ENCODE measurements at regions not wholly inside any gene's neighbourhood (a gene's known extent, or its start where the extent isn't known, plus 50 kb on each side); places are given as distances from the start of the nearest gene placed in this dataset.
"Not testable (repeated sequence)": the region's sequence is repeated elsewhere in the genome, so short reads cannot be mapped to it uniquely, and the experiment has no call there.

GRCh38 chr3:30297112-30297511, 309.3 kb upstream of the TGFBR2 start:
- no peak for DNase-seq (ENCODE audit: low read depth in 2 of 2)

GRCh38 chr3:30299674-30300385, 306.6 kb upstream of the TGFBR2 start:
- no peak for DNase-seq (ENCODE audit: low read depth in 2 of 2)

- DNase-seq (ENCODE audit: low read depth in 2 of 2): no peak
Measured at GRCh38 chr3:30300809-30301208, 305.6 kb upstream of the TGFBR2 start.

- DNase-seq (ENCODE audit: low read depth in 2 of 2): no peak
Measured at GRCh38 chr3:30302027-30302426, 304.4 kb upstream of the TGFBR2 start.

GRCh38 chr3:30303770-30304169, 302.6 kb upstream of the TGFBR2 start:
- no peak for DNase-seq (ENCODE audit: low read depth in 2 of 2)

GRCh38 chr3:30305021-30305420, 301.4 kb upstream of the TGFBR2 start:
- no peak for DNase-seq (ENCODE audit: low read depth in 2 of 2)

GRCh38 chr3:30306896-30307295, 299.5 kb upstream of the TGFBR2 start:
- no peak for DNase-seq (ENCODE audit: low read depth in 2 of 2)

GRCh38 chr3:30307372-30307950, 298.9 kb upstream of the TGFBR2 start:
- no peak for DNase-seq (ENCODE audit: low read depth in 2 of 2)

GRCh38 chr3:30308131-30308530, 298.3 kb upstream of the TGFBR2 start:
- no peak for DNase-seq (ENCODE audit: low read depth in 2 of 2)

- no peak for DNase-seq (ENCODE audit: low read depth in 2 of 2)
Measured at GRCh38 chr3:30309961-30310954, 296.1 kb upstream of the TGFBR2 start.

GRCh38 chr3:30311781-30312180, 294.6 kb upstream of the TGFBR2 start:
- no peak for DNase-seq (ENCODE audit: low read depth in 2 of 2)

GRCh38 chr3:30313840-30314239, 292.6 kb upstream of the TGFBR2 start:
- DNase-seq (ENCODE audit: low read depth in 2 of 2): no peak

- no peak for DNase-seq (ENCODE audit: low read depth in 2 of 2)
Measured at GRCh38 chr3:30314757-30315325, 291.6 kb upstream of the TGFBR2 start.

GRCh38 chr3:30315447-30315846, 291.0 kb upstream of the TGFBR2 start:
- DNase-seq (ENCODE audit: low read depth in 2 of 2): no peak

GRCh38 chr3:30317561-30317960, 288.8 kb upstream of the TGFBR2 start:
- DNase-seq (ENCODE audit: low read depth in 2 of 2): no peak

GRCh38 chr3:30318110-30318509, 288.3 kb upstream of the TGFBR2 start:
- no peak for DNase-seq (ENCODE audit: low read depth in 2 of 2)

GRCh38 chr3:30319713-30320112, 286.7 kb upstream of the TGFBR2 start:
- peak in 1 of 2 experiments; percentile 11 for DNase-seq (ENCODE audit: low read depth in 2 of 2)

GRCh38 chr3:30320392-30320791, 286.0 kb upstream of the TGFBR2 start:
- no peak for DNase-seq (ENCODE audit: low read depth in 2 of 2)

- DNase-seq (ENCODE audit: low read depth in 2 of 2): no peak
Measured at GRCh38 chr3:30321065-30321464, 285.3 kb upstream of the TGFBR2 start.

GRCh38 chr3:30323649-30324048, 282.8 kb upstream of the TGFBR2 start:
- not testable (repeated sequence) for DNase-seq (ENCODE audit: low read depth in 2 of 2)

- DNase-seq (ENCODE audit: low read depth in 2 of 2): no peak
Measured at GRCh38 chr3:30324587-30324986, 281.8 kb upstream of the TGFBR2 start.

- DNase-seq (ENCODE audit: low read depth in 2 of 2): not testable (repeated sequence)
Measured at GRCh38 chr3:30327976-30328375, 278.4 kb upstream of the TGFBR2 start.
